Heart right ventricle (tissue), 16 donors: ENCODE measurements at regions not wholly inside any gene's neighbourhood (a gene's known extent, or its start where the extent isn't known, plus 50 kb on each side); places are given as distances from the start of the nearest gene placed in this dataset.

Experiments used
- ATAC-seq, 8 donors: fragments of 200-7000 bp; cut with Tn5 transposase; one replicate each; pipeline ENCODE4 v1.9.1; 2020; ENCODE audit warnings: mild to moderate bottlenecking in 8 of 8, moderate library complexity in 8 of 8, moderate number of reproducible peaks in 1 of 8
- DNase-seq, 2 donors: peaks; one replicate each; pipeline ENCODE4 v3.0.0-alpha.2; 2020
- H3K27ac ChIP-seq, 10 donors: fragments of 200-600 bp; sonication (generic) in 2 of 10; one replicate each; pipeline versions ENCODE4 v1.5.0 to v1.8.0; 2020 to 2022; ENCODE audit warnings: mild to moderate bottlenecking in 3 of 10
- H3K27me3 ChIP-seq, 7 donors: fragments of 200-600 bp; one replicate each; pipeline ENCODE4 v1.8.0; 2021 to 2022; ENCODE audit warnings: mild to moderate bottlenecking in 2 of 7
- H3K36me3 ChIP-seq, 9 donors: fragments of 200-600 bp; sonication (generic) in 1 of 9; one replicate each; pipeline versions ENCODE4 v1.5.0 to v1.8.0; 2020 to 2022; ENCODE audit warnings: mild to moderate bottlenecking in 2 of 9
- H3K4me1 ChIP-seq, 9 donors: fragments of 200-600 bp; sonication (generic) in 1 of 9; one replicate each; pipeline versions ENCODE4 v1.5.0 to v1.8.0; 2020 to 2022; ENCODE audit warnings: mild to moderate bottlenecking in 4 of 9
- H3K4me3 ChIP-seq, 10 donors: fragments of 200-600 bp; sonication (generic) in 2 of 10; one replicate each; pipeline versions ENCODE4 v1.5.0 to v1.8.0; 2020 to 2022; ENCODE audit warnings: mild to moderate bottlenecking in 7 of 10, moderate library complexity in 2 of 10
- H3K9me3 ChIP-seq, 11 donors: fragments of 200-600 bp in 10 of 11; sonication (generic) in 2 of 11; one replicate each; pipeline versions ENCODE4 v1.5.0 to v1.8.0; 2013 to 2022; ENCODE audit warnings: mild to moderate bottlenecking in 2 of 11, control low read depth in 1 of 11, moderate library complexity in 1 of 11
- CTCF ChIP-seq, 9 donors: fragments of 200-600 bp; sonication (generic) in 2 of 9; IDR thresholded peaks; one replicate each; pipeline versions ENCODE4 v1.5.0 to v1.8.0; 2021 to 2022; ENCODE audit warnings: antibody characterized with exemption in 9 of 9, mild to moderate bottlenecking in 5 of 9, moderate library complexity in 1 of 9
- WGBS, 2 donors: extraction: QIAGEN DNeasy Blood & Tissue Kit; methylation state at CpG; one replicate each; pipeline ENCODE4 v1.1.7; 2013; ENCODE audit warnings: inconsistent platforms in 1 of 2; 5-methylcytosine and 5-hydroxymethylcytosine counted together
- intact Hi-C, 10 donors: fragments of 100-400 bp; cut with DNase I; formaldehyde crosslinking; loops; one replicate each; pipeline versions ENCODE4 v1.11.1 to v1.14.2; 2022
- donor health status: Arrhythmogenic right ventricular cardiomyopathy.
- donor health status: ischemic (EF 13 %, LVEDD 7.1; RV severe dilation, severe dysfunction).
- donor health status: healthy with polysubstance abuse.
- donor health status: DM: no; HTN: yes; CAD: no.
- donor health status: DM: no; HTN: no; CAD: no.
- donor health status: ischemic (EF 25% LVEDD 6.9; RV normal size, moderate dysfunction).
- donor health status: ischemic (EF 25% LVEDD 5.7; RV mildly dilated, moderate dysfunction).
- donor health status: healthy.
- donor health status: DM: yes; HTN: yes; CAD: no.
- donor health status: Ischemic cardiomyopathy.
- donor health status: ischemic (EF 35%, LVEDD 5.7; RV mildly dilated, moderate dysfunction).
- donor health status: nonischemic (EF 11% LVEDD 7.7; RV severe dilation, severe dysfunction).
- donor health status: DM: yes; HTN: yes; CAD: no.
- donor health status: PGD.
- donor health status: ischemic (EF 29% LVEDD 5.4; RV normal size, mild dysfunction).
- donor health status: nonischemic (EF 23%, LVEDD 6.1; RV moderate dilation, normal function).

DNA sequence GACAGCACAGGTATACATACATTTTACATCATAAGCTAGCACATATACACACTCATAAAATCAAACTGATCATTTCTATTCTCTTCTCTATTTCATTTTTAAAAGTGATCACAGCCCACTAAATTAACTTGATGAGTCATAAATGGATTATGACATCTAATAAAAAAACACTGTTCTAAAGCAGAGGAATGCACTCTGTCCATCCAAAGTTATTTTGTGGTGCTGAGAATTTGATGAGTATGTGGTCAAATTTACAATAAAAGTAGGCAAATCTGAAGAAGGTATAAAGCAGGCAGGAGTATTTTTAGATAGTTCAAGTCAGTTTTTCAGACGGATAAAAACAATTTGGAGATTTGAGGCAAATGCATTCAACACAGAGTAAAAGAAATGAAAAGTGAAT is 104.4 kb downstream of the NOL4 start:
- no peak for ATAC-seq

GRCh38 chr18:34117319-34117718 is 107.4 kb downstream of the NOL4 start:
- Histone ChIP-seq H3K36me3 (no peaks in the 10 kb centered on the region), H3K9me3 (no peaks in the 10 kb centered on the region), H3K4me1 (no peaks in the 10 kb centered on the region), H3K27ac (no peak overlapping the region), H3K4me3 (no peak overlapping the region), H3K27me3 (no peaks in the 10 kb centered on the region)
- 69 to 70% methylated on average over 2 of the region's 2 CpGs for WGBS, 2 donors
- intact Hi-C loops, result no loop called here
- no peak for TF ChIP-seq CTCF (IDR thresholded peaks at IDR 0.05)
- ATAC-seq, result no peak
- DNase-seq, result no peak

More for the DNA sequence above, 104.4 kb downstream of the NOL4 start:
- no peak overlapping the region for H3K4me3 ChIP-seq
- TF ChIP-seq CTCF (IDR thresholded peaks at IDR 0.05), result no peak
- no peak overlapping the region for H3K27ac ChIP-seq
- H3K36me3 ChIP-seq, result no peaks in the 10 kb centered on the region
- H3K27me3 ChIP-seq, result no peaks in the 10 kb centered on the region
- no peak for DNase-seq
- H3K9me3 ChIP-seq, result no peaks in the 10 kb centered on the region
- no peaks in the 10 kb centered on the region for H3K4me1 ChIP-seq
- intact Hi-C loops, result loop anchor here in 8 of 10 donors (5.0 to 10.0 kb wide), 6 partner anchors 202 to 685 kb away; no protein-coding TSS in a partner anchor
- WGBS, 2 donors, result 72 to 73% methylated on average over 1 of the region's 1 CpG

DNA sequence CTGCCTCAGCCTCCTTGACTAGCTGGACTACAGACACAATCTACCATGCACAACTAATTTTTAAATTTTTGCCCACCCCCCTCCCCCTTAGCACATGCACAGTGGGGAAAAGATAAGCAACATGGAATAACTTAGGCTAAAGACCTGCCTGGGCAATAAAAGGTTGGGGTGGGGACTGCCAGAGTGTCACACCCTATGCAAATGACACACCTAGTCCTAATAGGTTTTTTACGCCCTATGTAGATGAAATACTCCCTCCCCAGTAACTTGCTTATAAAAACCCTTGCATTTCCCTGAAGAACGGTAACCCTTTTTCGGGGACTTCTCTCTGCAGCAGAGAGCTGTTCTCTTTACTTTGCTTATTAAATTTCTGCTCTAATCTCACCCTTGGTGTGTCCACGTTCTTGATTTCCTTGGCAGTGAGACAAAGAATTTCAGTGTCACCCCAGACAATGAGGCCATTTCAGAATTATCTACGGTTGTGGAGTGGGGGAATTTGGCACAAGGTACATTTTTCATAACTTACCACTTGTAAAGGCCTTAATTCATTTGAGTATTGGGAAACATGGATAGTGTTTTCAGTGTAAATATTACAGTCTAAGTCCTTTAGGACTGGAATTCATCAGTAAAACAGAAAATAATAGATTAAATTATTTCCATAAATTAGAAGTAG is 109.2 kb downstream of the NOL4 start:
- ATAC-seq (no peak), DNase-seq (no peak)
- no peaks in the 10 kb centered on the region for H3K9me3 ChIP-seq
- TF ChIP-seq CTCF (IDR thresholded peaks at IDR 0.05), result no peak
- H3K27me3 ChIP-seq, result no peaks in the 10 kb centered on the region
- intact Hi-C loops, result no loop called here
- WGBS, 2 donors, result 54 to 56% methylated on average over 5 of the region's 5 CpGs
- H3K4me1 ChIP-seq, result no peaks in the 10 kb centered on the region
- no peak overlapping the region for H3K27ac ChIP-seq
- no peak overlapping the region for H3K4me3 ChIP-seq
- H3K36me3 ChIP-seq, result no peaks in the 10 kb centered on the region

- Histone ChIP-seq H3K4me3 (no peak overlapping the region), H3K36me3 (no peaks in the 10 kb centered on the region), H3K27ac (no peak overlapping the region), H3K27me3 (no peaks in the 10 kb centered on the region), H3K4me1 (no peaks in the 10 kb centered on the region), H3K9me3 (no peaks in the 10 kb centered on the region)
- intact Hi-C loops, result no loop called here
- no peak for DNase-seq
- WGBS, 2 donors, result 60 to 64% methylated on average over 4 of the region's 4 CpGs
- ATAC-seq, result no peak
- TF ChIP-seq CTCF (IDR thresholded peaks at IDR 0.05), result no peak
Measured at GRCh38 chr18:34114996-34115395, 109.7 kb downstream of the NOL4 start.
